ENCODE measurements at regions not wholly inside any gene's neighbourhood (a gene's known extent, or its start where the extent isn't known, plus 50 kb on each side); places are given as distances from the start of the nearest gene placed in this dataset.

- no peak overlapping the region for H3K27ac ChIP-seq
- no peak for TF ChIP-seq CTCF (conservative IDR thresholded peaks at IDR 0.05)
These were observed 135.1 kb downstream of the IRS2 start for GRCh38 chr13:109651311-109651710.

DNA sequence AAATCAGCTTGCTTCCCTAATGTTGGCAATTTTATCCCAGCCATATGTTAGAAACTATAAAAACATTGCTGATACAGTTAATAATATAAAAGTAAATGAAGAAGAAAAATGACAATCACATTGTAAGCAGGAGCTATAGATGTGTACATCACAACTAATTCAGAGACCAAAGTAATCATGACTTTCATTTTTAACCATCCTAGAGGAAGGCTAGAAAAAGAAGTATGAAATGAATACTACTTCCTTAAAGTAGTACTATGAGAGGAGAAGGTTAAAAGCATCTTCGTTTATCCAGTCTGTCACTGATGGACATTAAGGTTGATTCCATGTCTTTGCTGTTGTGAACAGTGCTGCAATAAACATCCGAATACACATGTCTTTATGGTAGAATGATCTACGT, 135.5 kb downstream of the IRS2 start:
- TF ChIP-seq CTCF (conservative IDR thresholded peaks at IDR 0.05), result no peak
- no peak overlapping the region for H3K27ac ChIP-seq

- TF ChIP-seq CTCF (conservative IDR thresholded peaks at IDR 0.05), result no peak
- peak overlapping the region; percentile 53 for H3K27ac ChIP-seq
These were observed 136.7 kb downstream of the IRS2 start for GRCh38 chr13:109649713-109650112.

- H3K27ac ChIP-seq, result no peak overlapping the region
These were observed 138.7 kb downstream of the IRS2 start for GRCh38 chr13:109647699-109648098.

DNA sequence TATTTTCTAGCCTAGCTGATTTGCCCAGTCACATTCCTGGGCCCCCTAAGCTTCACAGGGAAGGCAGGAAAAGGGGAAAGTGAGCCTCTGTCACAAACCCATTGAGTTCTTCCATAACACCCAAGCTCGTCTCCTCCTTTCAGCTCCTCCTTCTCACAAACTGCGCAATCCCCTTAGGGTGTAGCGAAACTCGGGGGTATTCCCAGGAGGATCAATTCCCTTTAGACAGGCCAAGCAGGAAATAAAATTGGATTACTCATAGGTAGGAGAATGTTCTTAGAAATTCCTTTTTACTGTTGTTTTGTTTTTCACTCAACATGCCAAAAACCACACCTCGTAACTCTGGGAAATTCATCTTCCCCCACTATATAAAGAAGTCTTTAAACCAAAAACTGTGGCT, 139.3 kb downstream of the IRS2 start:
- no peak for TF ChIP-seq CTCF (conservative IDR thresholded peaks at IDR 0.05)
- no peak overlapping the region for H3K27ac ChIP-seq

More at GRCh38 chr13:109647699-109648098, 138.7 kb downstream of the IRS2 start:
- TF ChIP-seq CTCF (conservative IDR thresholded peaks at IDR 0.05), result no peak

DNA sequence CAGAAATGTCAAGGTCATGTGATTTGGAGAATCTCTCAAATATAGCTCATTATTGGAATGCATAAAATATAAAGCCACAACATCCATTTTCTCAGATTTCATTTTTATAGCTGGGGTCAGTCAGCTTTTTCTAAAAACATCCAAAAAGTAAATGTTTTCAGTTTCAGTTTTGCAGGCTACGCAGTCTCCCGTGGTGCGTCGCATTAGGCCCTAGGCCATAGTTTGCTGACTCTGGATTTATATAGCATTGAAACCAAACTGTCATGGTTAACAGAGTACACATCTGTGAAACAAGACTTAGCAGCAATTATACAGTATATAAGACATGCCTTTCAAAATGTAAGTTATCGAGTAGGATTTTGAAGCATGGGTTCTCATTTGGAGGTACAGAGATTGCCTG, 140.0 kb downstream of the IRS2 start:
- no peak for TF ChIP-seq CTCF (conservative IDR thresholded peaks at IDR 0.05)

GRCh38 chr13:109645831-109646230, 140.6 kb downstream of the IRS2 start:
- no peak for TF ChIP-seq CTCF (conservative IDR thresholded peaks at IDR 0.05)
- H3K27ac ChIP-seq, result no peak overlapping the region; the same call in 1 of the 2 replicates

More for the DNA sequence above, 140.0 kb downstream of the IRS2 start:
- no peak overlapping the region for H3K27ac ChIP-seq
